Sigmoid colon (tissue), 6 donors: ENCODE measurements at regions not wholly inside any gene's neighbourhood (a gene's known extent, or its start where the extent isn't known, plus 50 kb on each side); places are given as distances from the start of the nearest gene placed in this dataset.

Experiments
- DNase-seq: peaks from one replicate; pipeline ENCODE4 v3.0.0-alpha.2; 2019
- H3K27ac ChIP-seq, 4 donors: fragments of 200-600 bp; sonication (generic); one replicate each; pipeline ENCODE4 v1.5.1; 2016 to 2019; ENCODE audit warnings: mild to moderate bottlenecking in 1 of 4
- H3K27me3 ChIP-seq, 3 donors: fragments of 200-600 bp; sonication (generic); one replicate each; pipeline ENCODE4 v1.5.1; 2019; ENCODE audit warnings: mild to moderate bottlenecking in 1 of 3
- H3K36me3 ChIP-seq, 4 donors: fragments of 200-600 bp; sonication (generic); one replicate each; pipeline ENCODE4 v1.5.1; 2016 to 2019
- H3K4me1 ChIP-seq, 4 donors: fragments of 200-600 bp; sonication (generic); one replicate each; pipeline ENCODE4 v1.5.1; 2017 to 2019
- H3K4me3 ChIP-seq, 4 donors: fragments of 200-600 bp; sonication (generic); one replicate each; pipeline ENCODE4 v1.5.1; 2017 to 2019; ENCODE audit warnings: mild to moderate bottlenecking in 2 of 4, moderate library complexity in 1 of 4
- H3K9me3 ChIP-seq, 4 donors: fragments of 200-600 bp in 3 of 4; sonication (generic) in 3 of 4; one replicate each; pipeline versions ENCODE4 v1.5.1 to v1.6.1; 2013 to 2019
- EP300 ChIP-seq, 4 donors: sonication (generic); formaldehyde crosslinking; IDR thresholded peaks; one replicate each; pipeline ENCODE4 v1.6.1; 2017; ENCODE audit warnings: antibody characterized with exemption in 4 of 4
- POLR2A ChIP-seq, 2 donors: fragments of 450-650 bp; IDR thresholded peaks; one replicate each; pipeline ENCODE4 v1.6.1; 2016; ENCODE audit warnings: antibody characterized with exemption in 2 of 2, mild to moderate bottlenecking in 2 of 2, moderate library complexity in 2 of 2
- POLR2AphosphoS5 ChIP-seq, 4 donors: sonication (generic); formaldehyde crosslinking; IDR thresholded peaks; one replicate each; pipeline ENCODE4 v1.6.1; 2017; ENCODE audit warnings: antibody characterized with exemption in 4 of 4
- WGBS, 2 donors: extraction: QIAGEN DNeasy Blood & Tissue Kit; methylation state at CpG; one replicate each; pipeline ENCODE4 v1.1.7; 2013; 5-methylcytosine and 5-hydroxymethylcytosine counted together
- intact Hi-C: fragments of 100-400 bp; cut with DNase I; formaldehyde crosslinking; loops from one replicate; pipeline ENCODE4 v1.15.1; 2023
- TF ChIP-seq, protein P1 (sequence below), 4 experiments: fragments of 450-650 bp in 3 of 4; fragments of 200-600 bp in 1 of 4; IDR thresholded peaks; one replicate each; pipeline ENCODE4 v1.5.1; 2016 to 2019; ENCODE audit warnings: antibody characterized with exemption in 4 of 4, mild to moderate bottlenecking in 3 of 4, moderate library complexity in 2 of 4
- donor health status: healthy with polysubstance abuse.
- donor health status: healthy.

DNA sequence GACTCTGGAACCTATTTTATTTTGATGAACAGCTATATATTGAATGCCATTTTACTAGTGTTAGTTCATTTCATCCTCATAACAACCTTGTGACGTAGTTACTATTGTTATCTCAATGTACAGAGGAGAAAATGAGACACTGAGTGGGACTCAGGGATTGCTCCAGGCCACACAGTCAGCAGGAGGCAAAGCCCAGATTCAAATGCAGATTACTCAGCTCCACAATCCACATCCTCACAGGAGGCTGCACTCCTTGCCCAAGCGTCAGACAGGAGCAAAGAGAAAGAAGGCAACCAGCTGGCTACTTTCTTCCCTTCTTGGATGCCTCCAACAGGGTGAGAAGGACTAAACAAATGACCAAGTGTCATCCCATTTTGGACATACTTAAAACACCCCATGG lies 92.0 kb upstream of the CCDC54 start:
- intact Hi-C loops: no loop called here
- H3K4me3 ChIP-seq: no peak overlapping the region
- 85 to 89% methylated on average over 2 of the region's 2 CpGs for WGBS, 2 donors
- no peak for TF ChIP-seq POLR2AphosphoS5 (IDR thresholded peaks at IDR 0.05)
- TF ChIP-seq, protein P1, sequence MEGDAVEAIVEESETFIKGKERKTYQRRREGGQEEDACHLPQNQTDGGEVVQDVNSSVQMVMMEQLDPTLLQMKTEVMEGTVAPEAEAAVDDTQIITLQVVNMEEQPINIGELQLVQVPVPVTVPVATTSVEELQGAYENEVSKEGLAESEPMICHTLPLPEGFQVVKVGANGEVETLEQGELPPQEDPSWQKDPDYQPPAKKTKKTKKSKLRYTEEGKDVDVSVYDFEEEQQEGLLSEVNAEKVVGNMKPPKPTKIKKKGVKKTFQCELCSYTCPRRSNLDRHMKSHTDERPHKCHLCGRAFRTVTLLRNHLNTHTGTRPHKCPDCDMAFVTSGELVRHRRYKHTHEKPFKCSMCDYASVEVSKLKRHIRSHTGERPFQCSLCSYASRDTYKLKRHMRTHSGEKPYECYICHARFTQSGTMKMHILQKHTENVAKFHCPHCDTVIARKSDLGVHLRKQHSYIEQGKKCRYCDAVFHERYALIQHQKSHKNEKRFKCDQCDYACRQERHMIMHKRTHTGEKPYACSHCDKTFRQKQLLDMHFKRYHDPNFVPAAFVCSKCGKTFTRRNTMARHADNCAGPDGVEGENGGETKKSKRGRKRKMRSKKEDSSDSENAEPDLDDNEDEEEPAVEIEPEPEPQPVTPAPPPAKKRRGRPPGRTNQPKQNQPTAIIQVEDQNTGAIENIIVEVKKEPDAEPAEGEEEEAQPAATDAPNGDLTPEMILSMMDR (IDR thresholded peaks at IDR 0.05): no peak
- peaks cover 0 to 6% (median 0%) of the 10 kb centered on the region in 4 donors for H3K4me1 ChIP-seq
- no peaks in the 10 kb centered on the region for H3K36me3 ChIP-seq
- H3K27ac ChIP-seq: no peak overlapping the region
- no peaks in the 10 kb centered on the region for H3K27me3 ChIP-seq
- H3K9me3 ChIP-seq: no peaks in the 10 kb centered on the region
- DNase-seq: no peak

DNA sequence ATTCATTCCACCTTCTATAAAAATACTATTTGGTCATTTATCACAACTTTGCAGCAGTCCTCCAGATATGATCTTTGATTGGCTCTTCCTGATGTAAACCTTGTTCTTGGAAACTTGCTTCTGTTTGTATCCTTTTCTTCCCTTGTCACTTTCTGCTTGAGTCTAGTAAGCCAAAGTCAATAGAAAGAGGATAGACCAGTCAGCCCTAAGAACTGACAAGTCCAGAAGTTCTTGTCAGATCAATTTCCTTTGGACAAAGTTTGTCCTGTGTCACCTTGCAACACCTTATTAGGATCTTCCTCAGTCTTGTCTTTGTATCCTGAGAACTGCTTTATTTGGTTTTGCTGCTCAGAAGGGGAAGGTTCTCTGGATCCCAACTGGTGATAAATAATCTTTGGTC lies 87.9 kb upstream of the CCDC54 start:
- H3K4me1 ChIP-seq: peaks cover 0 to 4% (median 0%) of the 10 kb centered on the region in 4 donors
- H3K27me3 ChIP-seq: no peaks in the 10 kb centered on the region
- TF ChIP-seq POLR2A (IDR thresholded peaks at IDR 0.05) (no peak), EP300 (IDR thresholded peaks at IDR 0.05) (no peak), POLR2AphosphoS5 (IDR thresholded peaks at IDR 0.05) (no peak)
- TF ChIP-seq, protein P1 (IDR thresholded peaks at IDR 0.05): no peak
- intact Hi-C loops: no loop called here
- H3K27ac ChIP-seq: no peak overlapping the region
- DNase-seq: no peak
- H3K36me3 ChIP-seq: no peaks in the 10 kb centered on the region
- H3K9me3 ChIP-seq: no peaks in the 10 kb centered on the region
- no peak overlapping the region for H3K4me3 ChIP-seq

DNA sequence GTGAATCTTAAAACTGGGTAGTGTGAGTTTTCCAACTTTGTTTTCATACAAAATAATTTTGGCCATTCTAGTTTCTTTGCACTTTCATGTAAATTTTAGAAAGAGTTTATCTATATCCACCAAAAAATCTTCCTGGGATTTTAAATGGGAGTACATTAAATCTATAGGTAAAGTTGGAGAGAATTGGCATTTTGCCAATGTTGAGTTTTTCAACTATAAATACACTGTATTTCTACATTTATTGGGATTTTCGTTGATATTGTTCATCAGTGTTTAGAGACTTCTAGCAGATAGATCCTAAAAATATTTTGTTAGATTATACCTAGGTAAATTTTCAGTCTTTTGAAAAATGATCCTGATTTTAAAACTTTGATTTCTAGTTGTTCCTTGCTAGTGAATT lies 83.1 kb upstream of the CCDC54 start:
- no peak for DNase-seq
- no peak overlapping the region for H3K27ac ChIP-seq
- H3K27me3 ChIP-seq: no peaks in the 10 kb centered on the region
- no peak overlapping the region for H3K4me3 ChIP-seq
- H3K36me3 ChIP-seq: no peaks in the 10 kb centered on the region
- H3K9me3 ChIP-seq: peaks cover 0 to 8% (median 0%) of the 10 kb centered on the region in 4 donors
- intact Hi-C loops: no loop called here
- no peak for TF ChIP-seq POLR2AphosphoS5 (IDR thresholded peaks at IDR 0.05)
- no peak for TF ChIP-seq POLR2A (IDR thresholded peaks at IDR 0.05)
- TF ChIP-seq EP300 (IDR thresholded peaks at IDR 0.05): no peak
- TF ChIP-seq, protein P1 (IDR thresholded peaks at IDR 0.05): no peak
- WGBS, 2 donors: 41 to 74% methylated on average over 1 of the region's 1 CpG
- no peaks in the 10 kb centered on the region for H3K4me1 ChIP-seq

DNA sequence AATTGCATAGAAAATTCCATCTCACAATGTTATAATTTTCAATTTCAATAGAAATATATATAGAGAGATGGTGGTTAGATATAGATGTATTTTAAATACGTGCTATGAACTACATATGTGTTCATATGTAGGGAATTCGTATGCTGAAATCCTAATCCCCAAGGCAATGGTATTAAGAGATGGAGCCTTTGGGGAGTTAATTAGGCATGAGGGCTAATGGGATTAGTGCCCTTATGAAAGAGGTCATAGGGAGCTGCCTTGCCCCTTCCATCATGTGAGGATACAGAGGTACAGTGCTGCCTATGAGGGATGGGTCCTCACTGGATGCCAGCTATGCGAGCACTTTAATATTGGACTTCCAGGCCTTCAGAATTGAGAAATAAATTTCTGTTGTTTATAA lies 79.6 kb upstream of the CCDC54 start:
- DNase-seq: no peak
- WGBS, 2 donors: 95% methylated on average over 3 of the region's 3 CpGs
- H3K36me3 ChIP-seq: no peaks in the 10 kb centered on the region
- peaks cover 0 to 8% (median 0%) of the 10 kb centered on the region in 4 donors for H3K9me3 ChIP-seq
- TF ChIP-seq, protein P1 (IDR thresholded peaks at IDR 0.05): no peak
- H3K4me3 ChIP-seq: no peak overlapping the region
- no peaks in the 10 kb centered on the region for H3K4me1 ChIP-seq
- intact Hi-C loops: no loop called here
- H3K27ac ChIP-seq: no peak overlapping the region
- no peaks in the 10 kb centered on the region for H3K27me3 ChIP-seq

DNA sequence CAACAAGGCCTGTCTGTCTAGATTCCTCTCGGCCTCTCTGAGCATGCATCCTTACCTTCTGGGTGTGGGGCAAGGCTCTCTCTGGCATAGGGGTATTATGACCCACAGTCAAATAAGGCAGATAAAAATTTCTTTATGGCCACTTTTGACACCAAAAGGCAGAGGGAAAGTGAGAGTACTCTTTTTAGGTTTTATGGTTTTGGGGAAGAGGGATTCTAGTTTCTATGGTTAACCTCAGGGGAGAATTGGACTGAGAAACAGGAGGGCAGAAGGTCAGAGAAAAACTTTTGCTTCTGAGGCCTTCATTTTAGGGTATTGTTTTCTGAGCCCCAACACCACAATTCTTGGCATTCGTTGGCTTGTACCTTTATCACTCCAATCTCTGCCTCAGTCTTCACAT lies 70.0 kb upstream of the CCDC54 start:
- TF ChIP-seq POLR2AphosphoS5 (IDR thresholded peaks at IDR 0.05) (no peak), POLR2A (IDR thresholded peaks at IDR 0.05) (no peak), EP300 (IDR thresholded peaks at IDR 0.05) (no peak)
- TF ChIP-seq, protein P1 (IDR thresholded peaks at IDR 0.05): no peak
- no peaks in the 10 kb centered on the region for H3K36me3 ChIP-seq
- H3K27me3 ChIP-seq: no peaks in the 10 kb centered on the region
- WGBS, 2 donors: 91 to 96% methylated on average over 2 of the region's 2 CpGs
- no peak for DNase-seq
- no peak overlapping the region for H3K4me3 ChIP-seq
- no peak overlapping the region for H3K27ac ChIP-seq
- intact Hi-C loops: no loop called here
- H3K4me1 ChIP-seq: no peaks in the 10 kb centered on the region
- H3K9me3 ChIP-seq: no peaks in the 10 kb centered on the region
